ENCODE measurements at regions not wholly inside any gene's neighbourhood (a gene's known extent, or its start where the extent isn't known, plus 50 kb on each side); places are given as distances from the start of the nearest gene placed in this dataset.
A peak's percentile ranks its signal among the peaks of the same experiment; 100 is the strongest.

GRCh38 chr2:4529738-4530137 is 826.4 kb downstream of the DCDC2C start:
- Histone ChIP-seq H3K36me3 (ENCODE audit: control insufficient read depth, insufficient read depth, low read length) (no peaks in the 10 kb centered on the region), H3K4me3 (ENCODE audit: low read depth, low read length) (no peak overlapping the region), H3K9me3 (ENCODE audit: control insufficient read depth, insufficient read depth, low read length) (no peaks in the 10 kb centered on the region), H3K27ac (ENCODE audit: low read depth, low read length) (no peak overlapping the region), H3K4me1 (ENCODE audit: control insufficient read depth, insufficient read depth, low read length) (no peaks in the 10 kb centered on the region), H3K27me3 (ENCODE audit: control insufficient read depth, insufficient read depth, low read length) (no peaks in the 10 kb centered on the region)
- no peak for DNase-seq (ENCODE audit: low read depth in 4 of 6, low spot score in 6 of 6)
- WGBS (ENCODE audit: insufficient coverage) = 93% methylated on average over 1 of the region's 1 CpG

- no peak for DNase-seq (ENCODE audit: low read depth in 4 of 6, low spot score in 6 of 6)
- Histone ChIP-seq H3K4me3 (ENCODE audit: low read depth, low read length) (no peak overlapping the region), H3K27me3 (ENCODE audit: control insufficient read depth, insufficient read depth, low read length) (no peaks in the 10 kb centered on the region), H3K4me1 (ENCODE audit: control insufficient read depth, insufficient read depth, low read length) (no peaks in the 10 kb centered on the region), H3K36me3 (ENCODE audit: control insufficient read depth, insufficient read depth, low read length) (no peaks in the 10 kb centered on the region), H3K27ac (ENCODE audit: low read depth, low read length) (no peak overlapping the region), H3K9me3 (ENCODE audit: control insufficient read depth, insufficient read depth, low read length) (no peaks in the 10 kb centered on the region)
- 84% methylated on average over 3 of the region's 9 CpGs for WGBS (ENCODE audit: insufficient coverage)
Measured at GRCh38 chr2:4530231-4530630, 826.9 kb downstream of the DCDC2C start.

GRCh38 chr2:4533806-4534205 is 830.4 kb downstream of the DCDC2C start:
- no peak for DNase-seq (ENCODE audit: low read depth in 4 of 6, low spot score in 6 of 6)
- 100% methylated on average over 1 of the region's 2 CpGs for WGBS (ENCODE audit: insufficient coverage)
- H3K4me3 ChIP-seq (ENCODE audit: low read depth, low read length) = no peak overlapping the region
- no peaks in the 10 kb centered on the region for H3K36me3 ChIP-seq (ENCODE audit: control insufficient read depth, insufficient read depth, low read length)
- H3K27me3 ChIP-seq (ENCODE audit: control insufficient read depth, insufficient read depth, low read length) = no peaks in the 10 kb centered on the region
- no peaks in the 10 kb centered on the region for H3K4me1 ChIP-seq (ENCODE audit: control insufficient read depth, insufficient read depth, low read length)
- H3K9me3 ChIP-seq (ENCODE audit: control insufficient read depth, insufficient read depth, low read length) = no peaks in the 10 kb centered on the region
- H3K27ac ChIP-seq (ENCODE audit: low read depth, low read length) = no peak overlapping the region

GRCh38 chr2:4539121-4539520 is 835.7 kb downstream of the DCDC2C start:
- no peak for DNase-seq (ENCODE audit: low read depth in 4 of 6, low spot score in 6 of 6)
- no peak overlapping the region for H3K4me3 ChIP-seq (ENCODE audit: low read depth, low read length)
- WGBS (ENCODE audit: insufficient coverage) = 90% methylated on average over 8 of the region's 9 CpGs
- H3K4me1 ChIP-seq (ENCODE audit: control insufficient read depth, insufficient read depth, low read length) = no peaks in the 10 kb centered on the region
- H3K36me3 ChIP-seq (ENCODE audit: control insufficient read depth, insufficient read depth, low read length) = no peaks in the 10 kb centered on the region
- no peaks in the 10 kb centered on the region for H3K27me3 ChIP-seq (ENCODE audit: control insufficient read depth, insufficient read depth, low read length)
- H3K27ac ChIP-seq (ENCODE audit: low read depth, low read length) = no peak overlapping the region
- no peaks in the 10 kb centered on the region for H3K9me3 ChIP-seq (ENCODE audit: control insufficient read depth, insufficient read depth, low read length)

GRCh38 chr2:4549666-4550210 is 846.4 kb downstream of the DCDC2C start:
- Histone ChIP-seq H3K27me3 (ENCODE audit: control insufficient read depth, insufficient read depth, low read length) (no peaks in the 10 kb centered on the region), H3K4me3 (ENCODE audit: low read depth, low read length) (no peak overlapping the region), H3K27ac (ENCODE audit: low read depth, low read length) (no peak overlapping the region), H3K4me1 (ENCODE audit: control insufficient read depth, insufficient read depth, low read length) (peaks cover 3% of the 10 kb centered on the region), H3K36me3 (ENCODE audit: control insufficient read depth, insufficient read depth, low read length) (no peaks in the 10 kb centered on the region), H3K9me3 (ENCODE audit: control insufficient read depth, insufficient read depth, low read length) (no peaks in the 10 kb centered on the region)
- 86% methylated on average over 2 of the region's 8 CpGs for WGBS (ENCODE audit: insufficient coverage)
- DNase-seq (ENCODE audit: low read depth in 4 of 6, low spot score in 6 of 6) = peak in 1 of 6 donors; percentile 40

GRCh38 chr2:4551691-4552474 is 848.5 kb downstream of the DCDC2C start:
- H3K4me3 ChIP-seq (ENCODE audit: low read depth, low read length) = no peak overlapping the region
- WGBS (ENCODE audit: insufficient coverage) = 53% methylated on average over 2 of the region's 9 CpGs
- H3K36me3 ChIP-seq (ENCODE audit: control insufficient read depth, insufficient read depth, low read length) = no peaks in the 10 kb centered on the region
- peaks cover 3% of the 10 kb centered on the region for H3K4me1 ChIP-seq (ENCODE audit: control insufficient read depth, insufficient read depth, low read length)
- H3K9me3 ChIP-seq (ENCODE audit: control insufficient read depth, insufficient read depth, low read length) = no peaks in the 10 kb centered on the region
- H3K27me3 ChIP-seq (ENCODE audit: control insufficient read depth, insufficient read depth, low read length) = no peaks in the 10 kb centered on the region
- peak in 1 of 6 donors; percentile 31 for DNase-seq (ENCODE audit: low read depth in 4 of 6, low spot score in 6 of 6)
- H3K27ac ChIP-seq (ENCODE audit: low read depth, low read length) = no peak overlapping the region

- Histone ChIP-seq H3K9me3 (ENCODE audit: control insufficient read depth, insufficient read depth, low read length) (no peaks in the 10 kb centered on the region), H3K4me3 (ENCODE audit: low read depth, low read length) (no peak overlapping the region), H3K4me1 (ENCODE audit: control insufficient read depth, insufficient read depth, low read length) (peaks cover 3% of the 10 kb centered on the region), H3K27me3 (ENCODE audit: control insufficient read depth, insufficient read depth, low read length) (no peaks in the 10 kb centered on the region), H3K36me3 (ENCODE audit: control insufficient read depth, insufficient read depth, low read length) (no peaks in the 10 kb centered on the region), H3K27ac (ENCODE audit: low read depth, low read length) (no peak overlapping the region)
- DNase-seq (ENCODE audit: low read depth in 4 of 6, low spot score in 6 of 6) = peak in 5 of 6 donors; percentile 7 to 90 (median 26)
- 40% methylated on average over 15 of the region's 16 CpGs for WGBS (ENCODE audit: insufficient coverage)
Measured at GRCh38 chr2:4553241-4553640, 849.9 kb downstream of the DCDC2C start.

GRCh38 chr2:4556135-4556896 is 852.9 kb downstream of the DCDC2C start:
- peak in 1 of 6 donors; percentile 68 for DNase-seq (ENCODE audit: low read depth in 4 of 6, low spot score in 6 of 6)
- no peaks in the 10 kb centered on the region for H3K9me3 ChIP-seq (ENCODE audit: control insufficient read depth, insufficient read depth, low read length)
- no peaks in the 10 kb centered on the region for H3K27me3 ChIP-seq (ENCODE audit: control insufficient read depth, insufficient read depth, low read length)
- no peaks in the 10 kb centered on the region for H3K36me3 ChIP-seq (ENCODE audit: control insufficient read depth, insufficient read depth, low read length)
- no peak overlapping the region for H3K27ac ChIP-seq (ENCODE audit: low read depth, low read length)
- H3K4me1 ChIP-seq (ENCODE audit: control insufficient read depth, insufficient read depth, low read length) = peaks cover 3% of the 10 kb centered on the region
- H3K4me3 ChIP-seq (ENCODE audit: low read depth, low read length) = no peak overlapping the region
- 96% methylated on average over 4 of the region's 9 CpGs for WGBS (ENCODE audit: insufficient coverage)

- Histone ChIP-seq H3K4me1 (ENCODE audit: control insufficient read depth, insufficient read depth, low read length) (no peaks in the 10 kb centered on the region), H3K27ac (ENCODE audit: low read depth, low read length) (no peak overlapping the region), H3K4me3 (ENCODE audit: low read depth, low read length) (no peak overlapping the region), H3K27me3 (ENCODE audit: control insufficient read depth, insufficient read depth, low read length) (no peaks in the 10 kb centered on the region), H3K9me3 (ENCODE audit: control insufficient read depth, insufficient read depth, low read length) (no peaks in the 10 kb centered on the region), H3K36me3 (ENCODE audit: control insufficient read depth, insufficient read depth, low read length) (no peaks in the 10 kb centered on the region)
- DNase-seq (ENCODE audit: low read depth in 4 of 6, low spot score in 6 of 6) = peak in 1 of 6 donors; percentile 45
Measured at GRCh38 chr2:4561196-4561595, 857.8 kb downstream of the DCDC2C start.
